Activated CD4-positive, alpha-beta T cell treated with anti-CD3 and anti-CD28 coated beads for 48 hours (primary cell): ENCODE measurements at regions not wholly inside any gene's neighbourhood (a gene's known extent, or its start where the extent isn't known, plus 50 kb on each side); places are given as distances from the start of the nearest gene placed in this dataset.

Experiments used
- DNase-seq: peaks from one replicate; pipeline ENCODE4 v3.0.0-alpha.2; 2020

GRCh38 chr7:25559581-25560367, 331.5 kb upstream of the NPVF start:
- DNase-seq: no peak

GRCh38 chr7:25562673-25563182, 334.4 kb upstream of the NPVF start:
- no peak for DNase-seq

GRCh38 chr7:25565002-25565401, 336.7 kb upstream of the NPVF start:
- no peak for DNase-seq

GRCh38 chr7:25565949-25566348, 337.7 kb upstream of the NPVF start:
- DNase-seq: peak; percentile 70

GRCh38 chr7:25567430-25567829, 339.1 kb upstream of the NPVF start:
- DNase-seq: no peak

- DNase-seq: no peak
Measured at GRCh38 chr7:25569765-25570164, 341.5 kb upstream of the NPVF start.

- DNase-seq: no peak
Measured at GRCh38 chr7:25572423-25572822, 344.1 kb upstream of the NPVF start.

GRCh38 chr7:25574828-25575227, 346.5 kb upstream of the NPVF start:
- no peak for DNase-seq

GRCh38 chr7:25575634-25576033, 347.3 kb upstream of the NPVF start:
- no peak for DNase-seq

- no peak for DNase-seq
Measured at GRCh38 chr7:25578991-25579777, 350.9 kb upstream of the NPVF start.

GRCh38 chr7:25579778-25580075, 351.4 kb upstream of the NPVF start:
- no peak for DNase-seq

- DNase-seq: no peak
Measured at GRCh38 chr7:25580141-25580540, 351.9 kb upstream of the NPVF start.

- DNase-seq: no peak
Measured at GRCh38 chr7:25583621-25584020, 355.3 kb upstream of the NPVF start.

GRCh38 chr7:25584112-25584938, 356.0 kb upstream of the NPVF start:
- DNase-seq: no peak

GRCh38 chr7:25586513-25586912, 358.2 kb upstream of the NPVF start:
- DNase-seq: no peak

GRCh38 chr7:25594122-25594521, 365.8 kb upstream of the NPVF start:
- DNase-seq: no peak

GRCh38 chr7:25594728-25595127, 366.4 kb upstream of the NPVF start:
- no peak for DNase-seq

- DNase-seq: no peak
Measured at GRCh38 chr7:25595996-25596395, 367.7 kb upstream of the NPVF start.

- no peak for DNase-seq
Measured at GRCh38 chr7:25596443-25596842, 368.2 kb upstream of the NPVF start.

- DNase-seq: peak; percentile 8
Measured at GRCh38 chr7:25597946-25598345, 369.7 kb upstream of the NPVF start.

GRCh38 chr7:25598765-25599164, 370.5 kb upstream of the NPVF start:
- DNase-seq: no peak

GRCh38 chr7:25600262-25600920, 372.1 kb upstream of the NPVF start:
- DNase-seq: no peak
